HG03342 (cell line): ENCODE measurements at regions not wholly inside any gene's neighbourhood (a gene's known extent, or its start where the extent isn't known, plus 50 kb on each side); places are given as distances from the start of the nearest gene placed in this dataset.
"Not testable (repeated sequence)": the region's sequence is repeated elsewhere in the genome, so short reads cannot be mapped to it uniquely, and the experiment has no call there.

Experiments
- ATAC-seq: cut with Tn5 transposase; IDR thresholded peaks from one replicate; pipeline ENCODE4 v1.9.1; 2021; ENCODE audit warnings: mild to moderate bottlenecking, moderate library complexity; ENCODE audit not compliant: unreplicated experiment

GRCh38 chr2:175872721-175873120 lies 129.3 kb downstream of the LNPK start:
- no peak for ATAC-seq

- no peak for ATAC-seq
Measured at GRCh38 chr2:175872005-175872348, 130.1 kb downstream of the LNPK start.

- no peak for ATAC-seq
Measured at GRCh38 chr2:175871331-175872004, 130.6 kb downstream of the LNPK start.

GRCh38 chr2:175865716-175866115 lies 136.4 kb downstream of the LNPK start:
- ATAC-seq = no peak

- ATAC-seq = no peak
Measured at GRCh38 chr2:175864137-175864850, 137.8 kb downstream of the LNPK start.

GRCh38 chr2:175861958-175862357 lies 140.1 kb downstream of the LNPK start:
- ATAC-seq = no peak

GRCh38 chr2:175855794-175856453 lies 146.1 kb downstream of the LNPK start:
- no peak for ATAC-seq

GRCh38 chr2:175855236-175855635 lies 146.8 kb downstream of the LNPK start:
- no peak for ATAC-seq

GRCh38 chr2:175854665-175855064 lies 147.4 kb downstream of the LNPK start:
- no peak for ATAC-seq

GRCh38 chr2:175854129-175854528 lies 147.9 kb downstream of the LNPK start:
- no peak for ATAC-seq

- ATAC-seq = no peak
Measured at GRCh38 chr2:175853616-175853890, 148.5 kb downstream of the LNPK start.

GRCh38 chr2:175852879-175853615 lies 149.0 kb downstream of the LNPK start:
- ATAC-seq = no peak

GRCh38 chr2:175847128-175847527 lies 154.9 kb downstream of the LNPK start:
- ATAC-seq = no peak

GRCh38 chr2:175844169-175844568 lies 157.9 kb downstream of the LNPK start:
- ATAC-seq = no peak

- ATAC-seq = no peak
Measured at GRCh38 chr2:175843625-175844024, 158.4 kb downstream of the LNPK start.

- ATAC-seq = no peak
Measured at GRCh38 chr2:175842996-175843395, 159.1 kb downstream of the LNPK start.

- not testable (repeated sequence) for ATAC-seq
Measured at GRCh38 chr2:175840765-175841164, 161.3 kb downstream of the LNPK start.

GRCh38 chr2:175840256-175840655 lies 161.8 kb downstream of the LNPK start:
- no peak for ATAC-seq

- no peak for ATAC-seq
Measured at GRCh38 chr2:175838979-175839378, 163.1 kb downstream of the LNPK start.

GRCh38 chr2:175837046-175837445 lies 165.0 kb downstream of the LNPK start:
- ATAC-seq = no peak

- no peak for ATAC-seq
Measured at GRCh38 chr2:175836361-175836760, 165.7 kb downstream of the LNPK start.

- no peak for ATAC-seq
Measured at GRCh38 chr2:175834477-175834876, 167.6 kb downstream of the LNPK start.
